Hematopoietic multipotent progenitor cell treated with erythropoietin and hydrocortisone succinate and interleukin-3 and kit ligand, for 4 days (in vitro differentiated cells): ENCODE measurements at regions not wholly inside any gene's neighbourhood (a gene's known extent, or its start where the extent isn't known, plus 50 kb on each side); places are given as distances from the start of the nearest gene placed in this dataset.
"Not testable (repeated sequence)": the region's sequence is repeated elsewhere in the genome, so short reads cannot be mapped to it uniquely, and the experiment has no call there.

ENCODE experiments used
- DNase-seq: peaks from one replicate; pipeline ENCODE4 v3.0.0-alpha.2; 2015

DNA sequence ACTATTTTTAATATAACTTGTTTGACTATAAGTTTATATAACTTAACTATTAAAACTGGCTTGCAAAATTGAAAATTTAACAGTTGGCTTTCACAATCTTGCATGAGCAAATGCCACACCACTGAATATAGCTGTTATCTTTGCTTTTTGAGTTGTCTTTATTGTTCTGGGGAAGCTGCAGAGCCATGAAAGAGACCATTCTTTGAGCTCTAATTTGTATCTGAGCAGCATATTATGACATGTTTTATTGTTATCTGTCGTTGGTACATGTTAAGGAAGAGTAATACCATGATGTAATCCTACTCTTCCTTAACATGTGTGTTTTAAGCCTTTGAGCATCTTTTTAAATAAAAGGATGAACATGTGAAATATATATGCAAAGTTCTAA, 97.1 kb upstream of the ANK2 start:
- DNase-seq: no peak

DNA sequence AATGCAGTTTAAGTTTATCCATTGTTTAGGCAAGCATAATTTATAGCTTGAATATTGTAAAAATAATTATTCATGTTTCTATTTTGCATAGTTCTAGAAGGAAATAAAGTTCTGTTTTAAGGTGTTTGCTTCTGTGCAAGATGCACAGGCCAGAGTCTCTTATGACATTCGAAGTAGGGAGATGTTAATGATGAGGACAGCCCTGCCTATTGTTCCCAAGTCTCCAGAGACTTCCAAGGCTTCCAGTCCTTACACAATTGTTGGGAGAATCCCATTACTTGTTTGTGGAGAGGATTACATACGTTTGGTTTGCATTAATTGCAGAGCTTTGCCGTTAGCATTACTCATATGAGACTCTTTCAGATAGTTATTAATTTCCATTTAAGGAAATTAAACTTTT, 96.2 kb upstream of the ANK2 start:
- no peak for DNase-seq

DNA sequence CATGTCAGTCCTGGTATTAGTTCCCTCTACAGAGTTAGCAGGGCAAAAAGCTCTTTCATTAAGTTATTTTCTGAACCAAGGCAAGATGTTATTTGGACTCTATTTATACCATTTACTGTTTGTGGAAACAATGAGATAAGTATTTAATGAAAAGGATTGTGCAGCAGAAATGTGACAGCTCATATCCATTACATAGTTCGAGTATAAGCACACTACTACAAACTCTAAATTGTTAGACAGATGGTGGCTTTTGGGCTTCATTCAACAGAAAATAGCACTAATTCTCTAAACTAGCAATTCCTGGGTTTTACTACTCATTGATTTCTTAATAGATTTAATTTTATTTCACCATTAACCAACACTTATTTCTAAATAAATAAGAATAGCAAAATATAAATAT, 95.2 kb upstream of the ANK2 start:
- DNase-seq: no peak

DNA sequence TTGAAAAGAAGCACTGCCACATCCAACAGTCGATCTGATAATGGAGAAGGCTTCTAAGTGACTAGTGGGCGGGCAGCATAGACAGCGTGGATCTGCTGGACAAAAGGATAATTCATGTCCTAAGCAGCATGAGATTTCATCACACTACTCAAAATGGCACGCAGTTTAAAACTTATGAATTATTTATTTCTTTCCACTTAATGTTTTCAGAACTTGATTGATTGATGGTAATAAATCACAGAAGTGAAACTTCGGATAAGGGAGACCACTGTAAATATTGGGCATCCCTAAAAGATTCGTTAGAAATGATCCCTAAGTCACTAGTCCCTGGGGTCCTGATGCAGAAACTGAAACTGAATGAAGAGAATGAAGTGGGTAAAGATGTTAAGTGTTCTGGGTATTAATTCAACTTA, 93.0 kb upstream of the ANK2 start:
- DNase-seq: no peak

DNA sequence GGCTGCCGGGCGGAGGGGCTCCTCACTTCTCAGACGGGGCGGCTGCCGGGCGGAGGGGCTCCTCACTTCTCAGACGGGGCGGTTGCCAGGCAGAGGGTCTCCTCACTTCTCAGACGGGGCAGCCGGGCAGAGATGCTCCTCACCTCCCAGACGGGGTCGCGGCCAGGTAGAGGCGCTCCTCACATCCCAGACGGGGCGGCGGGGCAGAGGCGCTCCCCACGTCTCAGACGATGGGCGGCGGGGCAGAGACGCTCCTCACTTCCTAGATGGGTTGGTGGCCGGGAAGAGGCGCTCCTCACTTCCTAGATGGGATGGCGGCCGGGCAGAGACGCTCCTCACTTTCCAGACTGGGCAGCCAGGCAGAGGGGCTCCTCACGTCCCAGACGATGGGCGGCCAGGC, 91.7 kb upstream of the ANK2 start:
- not testable (repeated sequence) for DNase-seq

DNA sequence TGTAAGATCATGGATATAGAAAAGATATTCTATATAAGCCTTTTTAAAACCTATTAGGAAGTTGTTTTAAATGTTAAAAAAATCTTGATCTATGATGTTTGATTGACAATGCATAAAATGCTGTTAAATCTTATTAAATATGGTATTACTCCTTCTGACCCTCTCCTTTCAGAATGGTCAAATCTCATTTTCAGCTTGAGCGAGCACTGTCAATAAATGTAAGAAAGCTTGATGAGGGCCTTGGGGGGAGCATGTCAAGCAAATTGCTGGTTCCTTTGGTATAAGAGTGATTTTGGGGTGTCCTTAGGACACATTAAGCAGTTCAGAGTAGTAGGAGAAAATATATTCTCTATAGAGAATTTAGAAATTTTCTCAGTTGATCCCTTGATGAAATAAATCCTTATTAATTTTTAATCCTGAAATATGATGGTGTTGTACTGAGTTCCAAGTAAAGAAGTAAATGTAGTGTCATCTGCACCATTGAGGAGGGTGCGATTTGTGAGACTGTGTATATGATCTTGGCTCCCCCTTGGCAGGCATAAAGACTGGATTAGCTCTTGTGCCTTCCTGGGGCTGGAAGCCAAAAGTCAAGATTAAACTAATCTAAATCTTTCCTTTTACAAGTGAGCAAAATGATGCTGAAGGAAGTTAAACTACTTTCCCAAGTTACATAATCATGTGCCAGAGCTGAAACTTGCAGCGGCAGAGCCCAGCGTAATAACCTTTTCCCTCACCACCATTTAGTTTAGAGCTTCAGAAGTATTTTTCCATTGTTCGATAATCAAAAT, 82.6 kb upstream of the ANK2 start:
- DNase-seq: no peak

DNA sequence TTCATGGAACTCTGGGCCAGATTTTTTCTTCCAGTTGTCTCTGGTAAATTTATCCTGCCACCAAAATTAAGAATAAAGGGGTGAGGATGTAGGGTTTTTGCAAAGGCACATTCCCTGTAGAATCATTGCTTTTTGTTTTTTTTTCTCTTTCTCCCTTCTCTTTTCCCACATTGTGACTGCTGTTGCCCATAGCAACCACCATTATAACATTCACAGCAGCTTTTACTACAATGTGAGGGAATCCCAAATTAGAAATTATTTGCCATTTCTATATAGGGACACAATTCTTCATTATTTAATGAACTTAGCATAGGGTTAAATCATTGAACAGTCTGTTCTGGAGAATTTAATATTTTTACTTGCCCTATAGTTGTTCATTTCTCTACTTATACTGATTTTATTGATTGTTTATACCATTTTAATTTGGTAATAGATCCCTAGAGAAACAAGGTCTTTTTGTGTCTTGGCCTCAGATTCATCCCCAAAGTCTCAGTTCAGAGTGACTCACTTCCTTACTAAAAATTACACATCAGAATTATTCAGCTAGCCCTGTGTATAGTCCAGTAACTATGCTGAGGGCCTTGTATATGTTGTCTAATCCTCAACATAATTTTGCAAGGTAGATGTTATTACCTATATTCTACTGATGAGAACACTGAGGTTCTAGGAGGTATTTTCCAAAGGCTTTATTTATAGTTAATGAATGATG, 80.8 kb upstream of the ANK2 start:
- DNase-seq: no peak

DNA sequence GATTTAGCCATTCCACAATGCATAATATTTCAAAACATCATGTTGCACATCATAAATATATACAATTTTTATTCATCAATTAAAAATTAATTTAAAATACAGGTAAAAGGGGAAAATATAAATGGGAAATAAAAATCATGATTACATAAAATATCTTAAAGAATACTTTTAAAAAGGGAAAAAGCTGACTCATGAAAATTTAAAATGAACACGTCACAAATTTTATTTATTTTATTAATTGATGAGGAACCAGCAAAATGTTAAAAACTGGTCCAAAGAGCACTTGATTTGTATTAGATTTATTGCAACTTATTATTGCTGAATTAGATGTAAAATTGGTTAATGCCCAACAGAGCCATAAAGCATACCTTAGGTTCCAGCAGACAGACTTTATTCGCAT, 78.5 kb upstream of the ANK2 start:
- DNase-seq: no peak

DNA sequence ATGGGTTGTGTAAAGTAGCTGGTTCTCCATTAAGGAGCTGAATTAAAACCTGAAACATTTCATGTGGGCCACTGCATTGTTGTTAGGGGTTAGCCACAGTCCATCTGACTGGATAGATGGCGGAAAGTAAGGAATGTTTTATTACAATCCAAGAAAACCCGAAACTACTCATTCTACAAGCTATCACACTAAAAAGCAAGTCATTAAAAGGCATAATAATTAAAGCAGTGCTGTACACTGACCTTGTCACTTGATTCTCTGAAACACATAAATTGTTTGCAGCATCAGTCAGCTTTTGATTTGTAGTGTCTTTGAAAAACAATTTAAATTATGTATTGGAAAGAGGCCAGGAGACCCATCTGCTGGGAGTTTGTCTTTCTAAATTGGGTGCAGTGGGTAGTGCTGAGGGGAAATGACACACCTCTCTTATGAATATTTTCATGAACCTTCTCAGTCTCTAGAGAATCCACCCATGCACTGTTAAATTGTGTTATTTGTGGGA, 75.7 kb upstream of the ANK2 start:
- no peak for DNase-seq

DNA sequence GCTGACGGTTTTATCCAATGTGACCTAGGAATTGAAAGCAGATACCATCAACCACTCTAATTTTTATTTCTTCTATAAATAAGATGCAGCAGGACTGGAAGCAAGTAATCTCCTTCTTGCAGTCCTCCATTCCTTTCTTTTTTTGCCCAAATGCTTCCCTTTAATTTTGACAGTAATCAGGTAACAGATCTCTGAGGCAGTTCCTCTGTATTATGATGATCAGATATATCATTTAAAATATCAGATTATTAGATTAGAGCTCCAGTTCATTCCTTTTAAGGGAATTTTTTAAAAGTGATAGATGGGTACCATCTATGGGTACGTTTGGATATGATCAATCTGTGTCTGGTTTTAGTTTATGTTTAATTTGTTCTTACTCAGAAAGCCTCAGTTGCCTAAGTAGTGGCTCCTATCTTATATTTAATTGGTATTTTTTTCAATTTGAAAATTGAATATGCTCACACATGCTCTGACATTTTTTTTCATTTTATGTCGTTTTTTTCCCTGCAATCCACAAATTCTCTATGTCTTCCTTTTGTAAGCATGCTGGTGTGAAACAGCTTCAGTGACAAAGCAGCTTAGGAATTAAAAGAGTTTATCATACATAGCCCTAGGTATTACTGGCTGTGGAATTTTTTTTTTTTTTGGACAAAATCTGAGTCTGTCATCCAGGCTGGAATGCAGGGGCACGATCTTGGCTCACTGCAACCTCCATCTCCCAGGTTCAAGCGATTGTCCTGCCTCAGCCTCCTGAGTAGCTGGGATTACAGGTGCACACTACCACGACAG, 73.7 kb upstream of the ANK2 start:
- no peak for DNase-seq

DNA sequence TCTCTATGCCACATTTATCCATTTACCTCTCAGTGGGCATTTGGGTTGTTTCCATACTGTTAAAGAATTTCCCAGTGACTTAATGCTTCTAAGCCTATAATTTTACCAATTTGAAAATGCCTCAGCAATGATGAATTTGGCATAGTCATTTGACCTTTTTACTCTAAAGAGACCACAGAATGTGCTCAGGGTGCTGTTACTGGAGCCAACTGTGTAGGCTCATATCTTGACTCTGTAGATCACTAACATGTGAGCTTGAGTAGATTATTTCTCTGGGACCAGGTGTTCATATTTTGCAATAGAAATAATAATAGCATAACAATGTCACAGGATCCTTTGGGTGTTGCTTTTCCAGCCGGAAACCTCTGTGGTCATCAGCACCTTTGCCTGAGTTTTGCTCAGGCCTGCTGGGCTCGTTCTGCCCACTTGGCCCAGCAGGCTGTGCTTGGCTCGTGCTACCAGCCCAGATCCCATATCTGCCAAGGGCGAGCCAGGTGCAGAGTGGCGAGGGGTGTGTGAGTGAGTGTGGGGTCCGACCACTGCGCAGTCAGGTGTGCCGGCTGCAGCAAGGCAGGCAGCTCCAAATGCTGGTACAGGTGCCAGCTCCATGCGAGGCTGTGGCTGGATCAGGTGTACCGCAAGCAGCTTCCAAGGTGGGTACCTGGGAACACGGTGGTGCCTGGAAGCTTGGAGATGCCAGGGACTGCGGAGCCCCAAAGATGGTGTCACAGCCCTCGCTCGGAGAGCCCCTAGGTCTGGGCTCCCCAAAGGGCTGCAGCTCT, 70.6 kb upstream of the ANK2 start:
- DNase-seq: no peak

DNA sequence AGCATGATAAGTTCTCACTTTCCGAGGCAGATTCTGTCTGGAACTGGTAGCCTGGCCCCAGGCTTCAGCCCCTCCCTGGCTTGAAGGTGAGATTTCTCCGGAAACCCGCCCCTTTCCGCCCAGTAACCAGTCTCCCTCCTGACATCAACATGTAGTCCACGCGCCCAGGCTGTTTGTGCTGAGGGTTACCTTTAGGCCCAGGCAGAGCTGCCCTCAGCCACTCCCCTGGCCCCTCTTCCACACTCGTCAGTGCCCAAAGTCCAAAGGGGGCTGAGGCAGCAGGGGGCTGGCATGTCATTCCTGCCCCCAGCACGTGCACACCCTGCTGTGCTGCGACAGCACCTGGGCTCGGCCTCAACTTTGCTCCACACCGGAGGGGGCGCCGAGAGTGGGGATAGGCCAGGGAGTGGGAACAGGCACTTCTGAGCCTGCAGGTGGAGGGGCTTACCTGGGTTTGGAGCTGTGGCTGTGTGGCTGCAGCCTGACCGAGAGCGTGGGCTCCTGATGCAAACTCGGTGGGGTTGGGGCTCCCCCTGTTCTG, 69.5 kb upstream of the ANK2 start:
- no peak for DNase-seq

DNA sequence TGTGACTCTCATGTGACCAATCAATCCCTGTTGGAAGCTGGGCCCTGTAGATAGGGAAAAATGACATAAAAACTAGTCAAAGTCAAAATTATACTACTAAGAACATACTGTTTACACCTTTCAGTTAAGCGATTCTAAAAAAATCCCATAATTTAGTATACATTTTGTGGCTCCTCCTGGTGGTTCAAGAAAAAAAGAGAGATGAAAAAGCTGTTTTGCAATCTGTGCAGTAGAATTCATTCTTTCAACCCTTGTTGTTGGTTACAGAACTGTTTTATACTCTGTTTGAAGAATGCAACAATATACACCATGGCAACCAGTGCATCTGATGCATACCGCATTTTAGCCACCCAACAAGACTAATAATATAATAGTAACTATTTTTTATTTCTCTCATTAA, 66.8 kb upstream of the ANK2 start:
- DNase-seq: no peak

DNA sequence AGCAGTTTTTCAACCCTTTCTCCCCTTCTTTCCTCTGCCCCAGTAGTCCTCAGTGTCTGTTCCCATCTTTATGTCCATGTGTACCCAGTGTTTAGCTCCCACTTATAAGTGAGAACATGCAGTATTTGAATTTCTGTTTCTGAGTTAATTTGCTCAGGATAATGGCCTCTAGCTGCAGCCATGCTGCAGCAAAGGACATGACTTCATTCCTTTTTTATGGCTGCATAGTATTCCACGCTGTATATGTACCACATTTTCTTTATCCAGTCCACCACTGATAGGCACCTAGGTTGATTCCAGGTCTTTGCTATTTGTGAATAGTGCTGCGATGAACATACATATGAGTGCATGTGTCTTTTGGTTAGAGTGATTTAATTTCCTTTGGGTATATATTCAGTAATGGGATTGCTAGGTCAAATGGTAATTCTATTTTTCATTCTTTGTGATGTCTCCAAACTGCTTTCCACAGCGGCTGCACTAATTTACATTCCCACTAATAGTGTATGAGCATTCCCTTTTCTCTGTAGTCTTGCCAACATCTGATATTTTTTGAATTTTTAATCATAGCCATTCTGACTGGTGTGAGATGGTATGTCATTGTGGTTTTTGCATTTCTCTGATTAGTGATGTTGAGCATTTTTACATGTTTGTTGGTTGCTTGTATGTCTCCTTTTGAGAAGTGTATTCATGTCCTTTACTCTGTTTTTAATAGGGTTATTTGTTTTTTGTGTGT, 54.6 kb upstream of the ANK2 start:
- no peak for DNase-seq
